H1 (cell line): ENCODE measurements at regions not wholly inside any gene's neighbourhood (a gene's known extent, or its start where the extent isn't known, plus 50 kb on each side); places are given as distances from the start of the nearest gene placed in this dataset.

Source experiments
- CTCF ChIA-PET: fragments of 300-600 bp; sonication (Branson Sonifier 250); formaldehyde crosslinking; loops from one replicate; lab custom pipeline; 2021; ENCODE audit not compliant: partially characterized antibody; lab: Charles Lee
- POLR2A ChIA-PET: fragments of 300-600 bp; sonication (Branson Sonifier 250); formaldehyde crosslinking; loops from one replicate; lab custom pipeline; 2021; ENCODE audit warnings: inconsistent platforms; ENCODE audit not compliant: partially characterized antibody; lab: Charles Lee
- DNase-seq, 2 experiments: peaks; one replicate each; pipeline versions ENCODE4 v3.0.0 to v3.0.0-alpha.2; 2010 to 2022; ENCODE audit warnings: low spot score in 2 of 2, low read depth in 1 of 2, mixed read lengths in 1 of 2
- FAIRE-seq: peaks from 2 replicates; lab custom pipeline; 2011; peaks lifted over from hg19 to GRCh38; lab: Jason Lieb, UNC
- H2AFZ ChIP-seq: 2 replicates; pipeline ENCODE4 v1.8.1; 2012; ENCODE audit warnings: low read length, inconsistent platforms
- H2AK5ac ChIP-seq: 2 replicates; pipeline ENCODE4 v1.6.1; 2013; ENCODE audit warnings: low read depth, low read length
- H2BK120ac ChIP-seq: replicated peaks from 2 replicates; pipeline ENCODE3; 2013; ENCODE audit warnings: low read depth, low read length, inconsistent platforms
- H2BK12ac ChIP-seq: 2 replicates; pipeline ENCODE4 v1.6.1; 2013; ENCODE audit warnings: low read depth, low read length
- H2BK15ac ChIP-seq: 2 replicates; pipeline ENCODE4 v1.6.1; 2013; ENCODE audit warnings: low read length
- H2BK20ac ChIP-seq: 2 replicates; pipeline ENCODE4 v1.6.1; 2013; ENCODE audit warnings: low read length
- H2BK5ac ChIP-seq: 2 replicates; pipeline ENCODE4 v1.6.1; 2013; ENCODE audit warnings: low read depth, low read length
- H3K14ac ChIP-seq: 2 replicates; pipeline ENCODE4 v1.6.1; 2013; ENCODE audit warnings: inconsistent platforms; ENCODE audit not compliant: insufficient read length
- H3K18ac ChIP-seq: 2 replicates; pipeline ENCODE4 v1.6.1; 2013; ENCODE audit warnings: low read length; ENCODE audit errors: extremely low read depth
- H3K23ac ChIP-seq: 2 replicates; pipeline ENCODE4 v1.6.1; 2013; ENCODE audit warnings: inconsistent platforms; ENCODE audit not compliant: insufficient read length
- H3K23me2 ChIP-seq: 2 replicates; pipeline ENCODE4 v1.6.1; 2013; ENCODE audit warnings: low read depth, low read length
- H3K27ac ChIP-seq: 2 replicates; pipeline ENCODE4 v1.6.1; 2011; ENCODE audit warnings: low read depth, low read length, inconsistent platforms
- H3K27me3 ChIP-seq, 4 experiments: replicated peaks in 1 of 4; 1 replicate in 1 of 4; 2 replicates in 3 of 4; pipeline versions ENCODE4 v1.6.1 to v1.8.1; 2011 to 2013; ENCODE audit warnings: low read length in 3 of 4, mild to moderate bottlenecking in 3 of 4, inconsistent platforms in 2 of 4, mixed read lengths in 2 of 4, moderate library complexity in 1 of 4; ENCODE audit not compliant: control insufficient read depth in 3 of 4, insufficient read depth in 3 of 4; ENCODE audit errors: extremely low read depth in 1 of 4
- H3K36me3 ChIP-seq, 4 experiments: 2 replicates each; pipeline versions ENCODE4 v1.6.1 to v1.8.1; 2011 to 2013; ENCODE audit warnings: mild to moderate bottlenecking in 4 of 4, low read length in 3 of 4, moderate library complexity in 2 of 4, control low read depth in 1 of 4, inconsistent platforms in 1 of 4; ENCODE audit not compliant: insufficient read depth in 4 of 4, control insufficient read depth in 2 of 4
- H3K4ac ChIP-seq: replicated peaks from 2 replicates; pipeline ENCODE3; 2013; ENCODE audit warnings: low read length, low read depth, mixed read lengths, inconsistent platforms; ENCODE audit not compliant: insufficient read length
- H3K4me1 ChIP-seq, 4 experiments: replicated peaks in 1 of 4; 1 replicate in 1 of 4; 2 replicates in 3 of 4; pipeline versions ENCODE4 v1.6.1 to v1.8.1; 2011 to 2013; ENCODE audit warnings: low read length in 3 of 4, inconsistent platforms in 2 of 4, mixed read lengths in 1 of 4; ENCODE audit not compliant: insufficient read depth in 4 of 4, control insufficient read depth in 3 of 4
- H3K4me2 ChIP-seq, 2 experiments: 2 replicates each; pipeline versions ENCODE4 v1.6.1 to v1.8.1; 2011 to 2013; ENCODE audit warnings: low read depth in 2 of 2, low read length in 2 of 2, control low read depth in 1 of 2, inconsistent platforms in 1 of 2, mild to moderate bottlenecking in 1 of 2; ENCODE audit not compliant: insufficient read depth in 1 of 2
- H3K4me3 ChIP-seq, 4 experiments: fragments of 200-600, 300-600 bp in 1 of 4; sonication (generic), shearing (Covaris generic), sonication (Bioruptor Twin) in 1 of 4; 2 replicates each; pipeline versions ENCODE4 v1.5.1 to v1.8.1; 2011 to 2016; ENCODE audit warnings: low read length in 4 of 4, low read depth in 3 of 4, control low read depth in 2 of 4, inconsistent platforms in 2 of 4, mild to moderate bottlenecking in 2 of 4, mixed read lengths in 1 of 4, moderate library complexity in 1 of 4; ENCODE audit not compliant: insufficient read depth in 2 of 4; ENCODE audit errors: extremely low read depth in 1 of 4
- H3K56ac ChIP-seq: replicated peaks from 2 replicates; pipeline ENCODE3; 2013; ENCODE audit warnings: low read depth, mild to moderate bottlenecking, mixed read lengths, low read length, inconsistent platforms; ENCODE audit not compliant: insufficient read length
- H3K79me1 ChIP-seq: 2 replicates; pipeline ENCODE4 v1.6.1; 2013; ENCODE audit warnings: low read depth, low read length, control low read depth
- H3K79me2 ChIP-seq, 2 experiments: 2 replicates each; pipeline versions ENCODE4 v1.6.1 to v1.8.1; 2012 to 2013; ENCODE audit warnings: low read length in 2 of 2, mild to moderate bottlenecking in 2 of 2, inconsistent platforms in 1 of 2; ENCODE audit not compliant: insufficient read depth in 2 of 2, control insufficient read depth in 1 of 2
- H3K9ac ChIP-seq, 4 experiments: replicated peaks in 1 of 4; 1 replicate in 1 of 4; 2 replicates in 3 of 4; pipeline versions ENCODE4 v1.6.1 to v1.8.1; 2011 to 2013; ENCODE audit warnings: low read depth in 3 of 4, low read length in 3 of 4, control low read depth in 2 of 4, mild to moderate bottlenecking in 2 of 4, moderate library complexity in 2 of 4, inconsistent platforms in 1 of 4; ENCODE audit errors: extremely low read depth in 1 of 4
- H3K9me3 ChIP-seq, 2 experiments: 2 replicates each; pipeline versions ENCODE4 v1.6.1 to v1.8.1; 2012 to 2013; ENCODE audit warnings: mild to moderate bottlenecking in 2 of 2, moderate library complexity in 2 of 2, control low read depth in 1 of 2, inconsistent platforms in 1 of 2, low read depth in 1 of 2, low read length in 1 of 2, mixed read lengths in 1 of 2; ENCODE audit not compliant: insufficient read depth in 2 of 2
- H4K20me1 ChIP-seq, 2 experiments: replicated peaks in 1 of 2; 2 replicates each; pipeline versions ENCODE3 to v1.8.1; 2011 to 2013; ENCODE audit warnings: inconsistent platforms in 2 of 2, low read length in 2 of 2, mild to moderate bottlenecking in 1 of 2; ENCODE audit not compliant: insufficient read depth in 2 of 2, control insufficient read depth in 1 of 2
- H4K5ac ChIP-seq: 2 replicates; pipeline ENCODE4 v1.6.1; 2013; ENCODE audit warnings: low read length, low read depth, mixed read lengths, inconsistent platforms; ENCODE audit not compliant: insufficient read length
- H4K8ac ChIP-seq: 2 replicates; pipeline ENCODE4 v1.8.0; 2013; ENCODE audit warnings: mild to moderate bottlenecking, moderate library complexity, low read length, inconsistent platforms; ENCODE audit not compliant: insufficient read depth; ENCODE audit errors: extremely low read depth
- H4K91ac ChIP-seq: replicated peaks from 2 replicates; pipeline ENCODE3; 2013; ENCODE audit warnings: low read length, mixed read lengths, inconsistent platforms; ENCODE audit not compliant: insufficient read length
- FOSL1 ChIP-seq: IDR thresholded peaks from 2 replicates; pipeline ENCODE4 v1.6.1; 2011; ENCODE audit warnings: mild to moderate bottlenecking, low read depth, low read length, moderate library complexity; ENCODE audit not compliant: insufficient read depth
- WGBS, 2 experiments: shearing (Covaris generic) in 1 of 2; methylation state at CpG; one replicate each; pipeline versions ENCODE4 v1.1.6 to v1.1.7; 2013 to 2015; ENCODE audit warnings: low lambda C conversion rate in 2 of 2, mixed read lengths in 2 of 2, inconsistent platforms in 1 of 2, low coverage in 1 of 2, missing lambda C conversion rate in 1 of 2; ENCODE audit not compliant: insufficient replicate concordance in 2 of 2, insufficient coverage in 1 of 2, insufficient read length in 1 of 2; ENCODE audit errors: extremely low coverage in 1 of 2, missing lambda C conversion rate in 1 of 2; 5-methylcytosine and 5-hydroxymethylcytosine counted together

DNA sequence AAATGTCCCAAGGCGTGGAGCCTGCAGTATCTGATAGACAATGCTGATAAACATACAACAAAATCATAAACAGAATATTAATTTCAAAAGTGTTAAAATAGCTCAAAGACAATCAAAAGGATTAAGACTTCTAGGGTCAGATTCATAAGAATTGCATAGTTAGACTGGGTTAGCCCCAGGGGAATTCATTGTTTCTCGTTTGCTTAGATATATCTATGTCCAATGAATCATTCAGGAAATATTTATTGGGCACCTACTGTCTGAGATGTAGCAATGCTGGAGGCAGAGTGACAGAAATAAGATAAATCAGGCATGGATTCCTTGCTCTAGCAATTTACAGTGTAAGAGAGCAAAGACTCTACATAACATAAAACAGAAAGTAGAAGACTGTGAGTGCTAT, 124.4 kb upstream of the PRL start:
- H3K4ac ChIP-seq = no peak overlapping the region
- H3K79me1 ChIP-seq = no peaks in the 10 kb centered on the region
- no peaks in the 10 kb centered on the region for H3K23me2 ChIP-seq
- H3K4me3 ChIP-seq = no peak overlapping the region
- 0 out of 4 replicates have a peak, but pooled peaks cover 0 to 2% of the 10 kb centered on the region in 2 experiments for H3K9me3 ChIP-seq
- TF ChIP-seq FOSL1 = no peak
- H3K18ac ChIP-seq = no peak overlapping the region
- H4K8ac ChIP-seq = no peak overlapping the region
- H2AK5ac ChIP-seq = no peak overlapping the region
- H2BK20ac ChIP-seq = no peak overlapping the region
- no peak overlapping the region for H3K4me2 ChIP-seq
- H3K14ac ChIP-seq = no peak overlapping the region
- H2BK15ac ChIP-seq = no peak overlapping the region
- H2BK5ac ChIP-seq = no peak overlapping the region
- H4K5ac ChIP-seq = no peak overlapping the region
- ChIA-PET CTCF (no interaction called here), POLR2A (no interaction called here)
- H3K79me2 ChIP-seq = no peaks in the 10 kb centered on the region
- no peak overlapping the region for H3K9ac ChIP-seq
- FAIRE-seq = no peak
- no peaks in the 10 kb centered on the region for H4K20me1 ChIP-seq
- H3K27me3 ChIP-seq = no peaks in the 10 kb centered on the region
- no peak overlapping the region for H3K27ac ChIP-seq
- H3K23ac ChIP-seq = no peak overlapping the region
- no peak overlapping the region for H3K56ac ChIP-seq
- no peak overlapping the region for H2AFZ ChIP-seq
- H3K36me3 ChIP-seq = no peaks in the 10 kb centered on the region
- H2BK120ac ChIP-seq = no peak overlapping the region
- H3K4me1 ChIP-seq = no peaks in the 10 kb centered on the region
- DNase-seq = no peak
- no peak overlapping the region for H4K91ac ChIP-seq
- H2BK12ac ChIP-seq = no peak overlapping the region
- 91% methylated on average over 2 of the region's 2 CpGs; no CpG with 5 or more reads in 1 of the 2 experiments for WGBS, 2 experiments
